Activated CD8-positive, alpha-beta memory T cell treated with anti-CD3 and anti-CD28 coated beads, Interleukin-2, amount 50 U/mL, for 4 hours (primary cell): ENCODE measurements at regions not wholly inside any gene's neighbourhood (a gene's known extent, or its start where the extent isn't known, plus 50 kb on each side); places are given as distances from the start of the nearest gene placed in this dataset.

ENCODE experiments used
- DNase-seq: peaks from one replicate; pipeline ENCODE4 v3.0.0-alpha.2; 2020

DNA sequence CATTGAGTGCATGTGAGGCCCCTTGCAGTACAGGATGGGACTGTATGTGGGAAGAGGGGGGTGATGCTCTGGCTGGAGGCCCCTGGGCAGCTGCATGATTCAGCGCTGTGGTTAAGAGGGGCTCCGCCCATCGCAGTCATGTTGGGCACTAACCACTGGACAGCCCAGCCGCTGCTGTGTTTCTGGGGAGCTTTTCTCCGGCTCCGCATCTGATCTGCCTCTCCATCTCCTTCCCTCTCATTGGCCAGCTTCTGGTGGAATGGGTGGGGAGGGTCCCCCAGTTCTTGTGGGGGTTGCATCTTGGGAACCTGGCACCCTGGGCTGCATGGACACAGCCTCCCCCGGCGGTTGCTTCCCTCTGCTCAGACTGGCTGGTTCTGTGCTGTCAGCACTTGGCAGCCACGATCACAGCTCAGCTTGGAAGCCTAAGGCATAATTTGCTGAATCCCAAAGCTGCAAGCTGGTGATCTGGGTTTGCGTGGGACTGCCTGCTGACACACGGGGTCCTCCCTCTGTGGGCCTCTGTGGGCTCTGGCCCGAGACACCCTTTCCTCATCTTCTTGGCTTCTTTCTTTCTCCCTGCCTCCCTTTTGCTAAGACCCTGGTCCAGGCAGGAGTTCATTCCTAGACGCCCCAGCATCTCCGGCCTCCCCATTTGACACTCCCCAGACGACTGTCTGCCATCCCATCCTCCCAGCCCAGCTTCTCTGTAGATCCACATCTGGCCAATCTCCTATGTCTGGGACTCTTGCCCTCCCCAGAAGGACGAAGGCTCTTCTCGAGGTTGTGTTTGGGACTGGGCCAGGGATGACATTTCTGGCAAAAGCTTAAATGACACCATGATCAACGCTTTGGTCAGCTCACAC lies 168.3 kb downstream of the SEC14L1 start:
- no peak for DNase-seq

DNA sequence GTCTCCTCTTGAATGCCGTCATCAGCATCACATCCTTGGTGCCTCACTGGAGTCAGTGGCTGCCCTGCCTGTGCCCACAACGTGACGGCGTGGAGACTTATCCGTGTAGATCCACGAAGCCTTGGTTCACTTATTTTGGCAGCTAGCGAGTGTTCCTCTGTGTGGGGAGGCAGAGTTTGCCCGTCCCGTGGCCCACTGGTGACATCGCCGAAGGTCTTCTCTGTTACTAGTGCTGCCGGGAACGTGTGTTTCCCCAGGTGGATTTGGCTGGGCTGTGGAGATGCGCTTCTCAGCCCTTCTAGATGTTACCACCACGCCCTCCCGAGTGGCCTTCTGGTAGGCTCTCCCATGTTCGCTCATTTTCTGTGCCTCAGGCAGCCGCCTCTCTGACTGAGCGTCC lies 169.6 kb downstream of the SEC14L1 start:
- DNase-seq: no peak

GRCh38 chr17:77311371-77311981 lies 170.7 kb downstream of the SEC14L1 start:
- no peak for DNase-seq

DNA sequence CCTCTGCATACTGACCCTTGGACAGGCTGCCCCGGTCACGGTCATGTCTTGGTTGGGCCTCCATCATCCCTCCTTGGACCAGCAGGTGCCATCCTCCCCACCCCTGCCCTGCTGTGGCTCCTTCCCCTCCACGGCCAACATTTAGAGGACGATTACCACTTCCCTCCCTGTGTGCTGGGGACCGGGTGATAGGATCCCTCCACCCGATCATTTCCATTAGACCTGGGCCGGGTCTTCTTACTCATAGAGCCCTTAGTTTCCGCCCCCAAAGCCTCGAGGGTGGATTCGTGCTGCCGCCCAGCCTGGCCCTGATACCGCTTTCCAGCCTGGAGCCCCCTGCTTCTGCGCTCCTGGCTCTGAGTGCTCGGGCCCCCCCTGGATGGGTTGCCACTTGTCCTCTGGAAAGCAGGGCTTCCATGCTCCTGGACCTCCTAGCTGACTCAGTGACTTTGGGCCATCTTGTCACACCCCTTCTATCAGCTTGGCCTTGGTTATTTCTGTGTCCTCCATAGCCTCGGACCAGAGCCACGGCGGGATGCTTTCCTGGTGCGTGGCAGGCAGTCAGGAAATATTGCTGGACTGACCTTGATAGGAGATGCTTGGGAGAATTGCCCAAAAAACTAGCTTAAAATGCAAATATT lies 171.4 kb downstream of the SEC14L1 start:
- DNase-seq: no peak

- no peak for DNase-seq
Observed at GRCh38 chr17:77312786-77313599, 172.2 kb downstream of the SEC14L1 start.

DNA sequence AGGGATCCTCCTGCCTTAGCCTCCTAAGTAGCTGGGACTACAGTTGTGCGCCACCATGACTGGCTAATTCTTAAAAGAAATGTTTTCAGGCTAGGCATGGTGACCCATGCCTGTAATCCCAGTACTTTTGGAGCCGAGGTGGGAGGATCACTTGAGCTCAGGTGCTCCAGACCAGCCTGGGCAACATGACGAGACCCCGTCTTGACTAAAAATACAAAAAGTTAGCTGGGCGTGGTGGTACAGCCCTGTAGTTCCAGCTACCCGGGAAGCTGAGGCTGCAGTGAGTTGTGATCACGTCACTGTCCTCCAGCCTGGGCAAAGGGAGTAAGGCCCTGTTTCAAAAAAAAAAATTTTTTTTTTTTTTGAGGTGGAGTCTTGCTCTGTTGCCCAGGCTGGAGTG lies 173.1 kb downstream of the SEC14L1 start:
- DNase-seq: no peak

GRCh38 chr17:77314601-77315000 lies 173.8 kb downstream of the SEC14L1 start:
- DNase-seq: no peak

DNA sequence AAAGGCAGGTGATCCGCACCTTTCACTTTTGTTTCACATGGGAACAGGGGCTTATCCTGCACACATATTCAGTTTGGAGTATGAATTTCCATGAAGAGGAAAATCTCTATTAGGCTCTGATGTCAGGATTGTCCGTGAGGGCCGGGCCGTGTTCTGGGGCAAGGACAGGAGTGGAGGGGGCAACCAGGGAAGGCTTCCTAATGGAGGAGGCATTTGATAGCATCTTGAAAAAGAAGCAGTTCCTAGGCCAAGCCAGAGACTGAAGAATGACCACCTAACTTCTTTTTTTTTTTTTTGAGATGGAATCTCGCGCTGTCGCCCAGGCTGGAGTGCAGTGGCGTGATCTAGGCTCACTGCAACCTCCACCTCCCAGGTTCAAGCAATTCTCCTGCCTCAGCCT lies 174.2 kb downstream of the SEC14L1 start:
- DNase-seq: no peak

DNA sequence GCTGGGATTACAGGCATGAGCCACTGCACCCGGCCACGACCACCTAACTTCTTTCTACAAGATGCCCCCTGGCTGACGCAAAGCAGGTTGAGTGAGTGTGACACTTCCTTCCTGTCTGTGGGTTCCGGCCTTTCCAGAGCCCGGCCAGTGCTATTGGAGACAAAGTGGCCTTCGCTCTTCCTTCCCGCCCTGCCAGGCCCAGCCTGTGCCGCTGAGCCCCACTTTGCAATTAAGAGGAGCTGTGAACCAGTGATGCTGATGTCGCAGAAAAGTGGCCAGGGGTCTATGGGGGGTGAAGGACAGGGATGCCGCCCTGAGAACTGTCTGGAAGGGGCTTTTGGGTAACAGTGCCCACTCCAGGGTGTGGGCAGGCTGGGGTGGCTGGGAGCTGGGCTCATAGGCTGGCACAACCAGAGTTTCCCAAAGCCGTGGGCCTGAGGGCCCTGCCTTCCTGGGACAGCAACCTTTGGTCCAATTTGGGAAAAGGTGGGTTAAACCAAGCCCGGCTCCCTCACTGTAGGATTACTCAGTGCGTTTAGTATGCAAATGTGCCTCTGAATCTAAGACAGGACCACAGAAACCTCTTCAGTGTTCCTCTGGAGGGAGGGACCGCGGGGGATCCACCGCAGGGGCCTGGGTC lies 174.9 kb downstream of the SEC14L1 start:
- no peak for DNase-seq

DNA sequence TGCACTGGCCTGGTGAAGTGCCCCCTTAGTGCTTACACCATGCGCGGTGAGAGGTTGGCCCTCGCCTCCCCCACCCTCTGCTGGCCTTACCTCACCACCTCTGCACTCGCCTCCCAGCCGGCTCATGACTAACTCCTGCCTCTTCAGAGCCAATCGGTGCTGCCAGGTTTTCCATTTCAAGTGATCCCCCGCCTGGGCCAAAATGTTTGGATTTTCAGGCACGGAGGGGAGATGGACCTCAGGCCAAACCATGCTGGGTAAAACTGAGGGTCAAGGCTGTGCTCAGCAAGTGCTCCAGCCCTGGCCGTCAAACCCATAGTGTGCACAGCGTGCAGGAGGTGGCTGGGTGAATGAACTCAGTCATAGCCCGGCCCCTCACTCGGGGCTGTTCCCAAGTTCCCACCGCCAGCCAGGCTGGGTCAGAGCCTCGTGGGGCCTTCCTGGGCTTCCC lies 175.4 kb downstream of the SEC14L1 start:
- DNase-seq: no peak

DNA sequence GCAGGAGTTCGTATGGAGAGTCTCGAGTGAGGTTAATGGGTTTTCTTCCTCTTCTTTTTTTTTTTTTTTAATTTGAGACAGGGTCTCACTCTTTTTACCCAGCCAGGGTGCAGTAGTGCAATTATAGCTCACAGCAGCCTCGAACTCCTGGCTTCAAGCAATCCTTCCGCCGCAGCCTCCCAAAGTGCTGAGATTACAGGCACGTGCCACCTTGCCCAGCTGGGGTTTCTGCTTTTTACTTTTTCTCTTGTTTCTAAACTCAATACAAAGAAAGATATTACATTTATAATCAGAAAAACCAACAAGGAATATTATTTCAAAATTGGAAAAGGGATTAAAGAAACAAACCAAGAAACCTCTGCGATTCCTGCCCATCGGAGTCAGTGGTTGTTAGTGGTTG lies 175.9 kb downstream of the SEC14L1 start:
- DNase-seq: no peak

DNA sequence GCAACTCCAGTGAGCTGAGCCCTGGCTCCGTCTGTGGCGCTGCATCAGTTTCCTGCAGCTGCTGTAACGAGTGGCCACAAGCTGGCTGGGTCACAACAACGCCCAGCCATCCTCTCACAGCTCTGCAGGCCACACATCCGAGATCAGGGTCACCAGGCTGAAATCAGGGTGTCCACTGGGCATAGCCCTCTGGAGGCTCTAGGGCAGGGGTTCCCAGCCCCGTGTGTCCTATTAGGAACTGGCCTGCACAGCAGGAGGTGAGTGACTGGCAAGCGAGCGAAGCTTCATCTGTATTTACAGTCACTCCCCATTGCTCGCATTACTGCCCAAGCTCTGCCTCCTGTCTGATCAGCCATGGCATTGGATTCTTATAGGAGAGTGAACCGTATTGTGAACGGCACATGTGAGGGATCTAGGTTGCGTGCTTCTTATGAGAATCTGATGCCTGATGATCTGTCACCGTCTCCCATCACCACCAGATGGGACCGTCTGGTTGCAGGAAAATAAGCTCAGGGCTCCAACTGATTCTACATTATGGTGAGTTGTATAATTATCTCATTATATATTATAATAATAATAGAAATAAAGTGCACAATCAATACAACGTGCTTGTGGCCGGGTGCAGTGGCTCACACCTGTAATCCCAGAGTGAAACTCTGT lies 176.5 kb downstream of the SEC14L1 start:
- no peak for DNase-seq

- DNase-seq: no peak
Observed at GRCh38 chr17:77318021-77318420, 177.3 kb downstream of the SEC14L1 start.

DNA sequence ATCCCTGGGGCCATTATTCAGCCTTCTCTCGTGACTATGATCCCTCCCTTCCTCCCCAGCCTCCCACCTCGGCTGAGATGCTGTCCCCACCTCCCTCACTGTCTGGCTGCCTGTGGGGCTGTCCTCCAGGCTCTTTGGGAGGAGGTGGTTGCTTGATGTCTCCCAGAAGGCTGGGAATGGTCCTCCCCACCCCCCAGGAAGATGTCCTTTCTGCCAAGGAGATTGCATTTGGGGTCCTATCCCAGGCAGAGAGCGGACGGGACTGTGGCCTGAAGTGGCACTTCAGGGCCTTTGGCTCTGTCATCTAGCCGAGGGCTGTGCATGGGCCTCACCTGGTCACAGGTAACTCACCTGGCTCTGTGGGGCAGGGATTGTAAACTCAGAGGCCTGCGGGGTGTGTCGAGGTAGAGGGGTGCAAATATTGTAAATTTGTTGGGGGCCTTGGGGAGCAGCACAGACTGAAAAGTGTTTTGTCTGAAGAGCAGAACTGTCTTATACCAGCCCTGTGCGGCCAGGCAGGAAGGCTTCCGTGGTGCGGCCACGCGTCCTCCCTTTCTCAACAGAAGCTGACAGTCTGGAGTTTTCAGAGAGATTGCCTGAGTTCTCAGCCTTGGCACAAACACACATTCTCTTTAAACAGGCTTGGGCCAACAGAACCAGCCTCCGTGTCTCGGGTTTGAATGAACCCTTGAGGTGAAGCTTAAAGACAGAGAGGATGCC lies 177.9 kb downstream of the SEC14L1 start:
- DNase-seq: no peak

- no peak for DNase-seq
Observed at GRCh38 chr17:77319211-77320043, 178.7 kb downstream of the SEC14L1 start.

DNA sequence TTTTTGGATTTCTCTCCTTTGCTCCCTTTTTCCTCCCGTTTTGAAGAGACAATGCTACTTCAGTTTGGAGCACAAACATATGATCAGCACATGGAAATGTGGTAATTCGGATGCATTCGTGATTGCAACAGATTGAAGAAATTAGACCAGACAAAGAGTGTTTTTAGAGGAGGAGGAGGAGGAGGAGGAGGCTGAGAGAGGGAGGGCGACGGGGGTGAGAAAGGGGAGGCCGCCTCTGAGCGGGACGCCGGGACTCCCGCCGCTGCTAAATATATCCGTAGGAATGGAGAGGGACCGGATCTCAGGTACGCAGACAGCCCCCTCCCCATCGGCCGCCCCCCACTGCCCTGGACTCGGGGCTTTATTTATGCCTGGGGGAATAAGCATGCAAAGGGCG lies 179.3 kb downstream of the SEC14L1 start:
- DNase-seq: no peak

DNA sequence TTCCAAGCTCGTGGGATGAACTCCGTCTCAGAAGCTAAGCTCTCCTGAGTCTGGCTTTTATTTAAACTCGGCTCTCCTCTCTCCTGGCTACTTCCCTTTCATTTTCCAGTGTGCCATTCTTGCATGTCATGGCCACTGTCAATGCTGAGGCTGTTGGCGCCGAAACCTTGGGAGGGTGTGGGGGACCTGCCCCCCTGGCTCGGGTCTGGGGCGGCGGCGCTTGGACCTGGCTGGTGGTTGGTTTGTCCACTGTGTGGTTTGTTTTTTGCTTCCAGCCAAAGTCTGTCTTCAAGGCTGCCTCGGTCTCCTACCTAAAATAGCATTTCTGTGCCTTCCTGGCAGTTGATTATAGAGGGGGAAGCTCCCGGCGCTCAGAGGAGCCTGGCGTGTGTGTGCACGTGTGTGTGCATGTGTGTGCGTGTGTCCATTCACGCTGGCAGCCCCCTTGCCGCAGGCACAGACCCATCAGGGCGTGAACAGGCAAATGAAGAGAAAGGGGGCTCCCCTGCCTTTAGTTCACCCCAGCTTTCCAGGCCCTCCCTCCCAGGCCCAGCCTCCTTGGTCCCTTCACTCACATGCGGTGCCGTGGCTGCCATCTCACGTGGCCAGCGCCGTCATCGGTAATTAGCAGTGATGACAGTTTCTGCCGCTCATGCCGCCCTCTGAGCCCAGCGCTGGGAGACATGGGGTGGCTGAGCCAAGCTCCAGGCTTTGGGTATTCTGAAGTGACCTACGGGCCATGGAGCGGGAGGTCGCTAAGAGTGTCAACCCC lies 179.9 kb downstream of the SEC14L1 start:
- no peak for DNase-seq

- DNase-seq: no peak
Observed at GRCh38 chr17:77321649-77322513, 181.1 kb downstream of the SEC14L1 start.
